HL-60 (cell line): ENCODE measurements at regions not wholly inside any gene's neighbourhood (a gene's known extent, or its start where the extent isn't known, plus 50 kb on each side); places are given as distances from the start of the nearest gene placed in this dataset.

ENCODE experiments used
- CTCF ChIP-seq: IDR thresholded peaks from one replicate; pipeline ENCODE4 v1.5.1; 2011; ENCODE audit warnings: low read length, control low read depth, inconsistent platforms; ENCODE audit not compliant: insufficient read depth
- POLR2AphosphoS5 ChIP-seq: IDR thresholded peaks from 2 replicates; pipeline ENCODE4 v1.6.1; 2012; ENCODE audit warnings: low read depth
- TF ChIP-seq, protein P1 (sequence below): IDR thresholded peaks from 2 replicates; pipeline ENCODE4 v1.6.1; 2012; ENCODE audit warnings: low read depth; ENCODE audit not compliant: insufficient replicate concordance

DNA sequence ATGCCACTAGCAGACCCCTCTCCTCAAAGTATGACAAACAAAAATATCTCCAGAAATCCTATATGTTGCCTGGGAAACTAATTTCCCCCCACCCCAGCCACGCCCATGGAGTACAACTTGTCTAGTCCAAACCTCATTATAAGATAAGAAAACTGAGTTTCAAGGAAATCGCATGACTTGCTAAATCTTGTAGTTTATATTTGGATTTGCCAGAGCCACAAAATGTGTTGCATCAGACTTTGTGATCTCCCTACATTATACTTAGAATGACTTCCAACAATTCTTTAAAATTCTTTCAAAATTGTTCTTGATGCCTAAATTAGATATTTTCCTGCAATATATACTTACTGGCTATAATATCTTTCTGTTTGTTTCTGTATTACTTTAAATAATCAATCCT is 1034.4 kb downstream of the IGSF11 start:
- TF ChIP-seq CTCF (no peak), POLR2AphosphoS5 (no peak)
- TF ChIP-seq, protein P1, sequence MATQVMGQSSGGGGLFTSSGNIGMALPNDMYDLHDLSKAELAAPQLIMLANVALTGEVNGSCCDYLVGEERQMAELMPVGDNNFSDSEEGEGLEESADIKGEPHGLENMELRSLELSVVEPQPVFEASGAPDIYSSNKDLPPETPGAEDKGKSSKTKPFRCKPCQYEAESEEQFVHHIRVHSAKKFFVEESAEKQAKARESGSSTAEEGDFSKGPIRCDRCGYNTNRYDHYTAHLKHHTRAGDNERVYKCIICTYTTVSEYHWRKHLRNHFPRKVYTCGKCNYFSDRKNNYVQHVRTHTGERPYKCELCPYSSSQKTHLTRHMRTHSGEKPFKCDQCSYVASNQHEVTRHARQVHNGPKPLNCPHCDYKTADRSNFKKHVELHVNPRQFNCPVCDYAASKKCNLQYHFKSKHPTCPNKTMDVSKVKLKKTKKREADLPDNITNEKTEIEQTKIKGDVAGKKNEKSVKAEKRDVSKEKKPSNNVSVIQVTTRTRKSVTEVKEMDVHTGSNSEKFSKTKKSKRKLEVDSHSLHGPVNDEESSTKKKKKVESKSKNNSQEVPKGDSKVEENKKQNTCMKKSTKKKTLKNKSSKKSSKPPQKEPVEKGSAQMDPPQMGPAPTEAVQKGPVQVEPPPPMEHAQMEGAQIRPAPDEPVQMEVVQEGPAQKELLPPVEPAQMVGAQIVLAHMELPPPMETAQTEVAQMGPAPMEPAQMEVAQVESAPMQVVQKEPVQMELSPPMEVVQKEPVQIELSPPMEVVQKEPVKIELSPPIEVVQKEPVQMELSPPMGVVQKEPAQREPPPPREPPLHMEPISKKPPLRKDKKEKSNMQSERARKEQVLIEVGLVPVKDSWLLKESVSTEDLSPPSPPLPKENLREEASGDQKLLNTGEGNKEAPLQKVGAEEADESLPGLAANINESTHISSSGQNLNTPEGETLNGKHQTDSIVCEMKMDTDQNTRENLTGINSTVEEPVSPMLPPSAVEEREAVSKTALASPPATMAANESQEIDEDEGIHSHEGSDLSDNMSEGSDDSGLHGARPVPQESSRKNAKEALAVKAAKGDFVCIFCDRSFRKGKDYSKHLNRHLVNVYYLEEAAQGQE, result no peak
